ENCODE measurements at regions not wholly inside any gene's neighbourhood (a gene's known extent, or its start where the extent isn't known, plus 50 kb on each side); places are given as distances from the start of the nearest gene placed in this dataset.
A peak's percentile ranks its signal among the peaks of the same experiment; 100 is the strongest.

- no peak for DNase-seq (ENCODE audit: low read depth)
These were observed 129.2 kb downstream of the RPS24 start for GRCh38 chr10:78162853-78163252.

GRCh38 chr10:78164702-78165101 lies 131.0 kb downstream of the RPS24 start:
- DNase-seq (ENCODE audit: low read depth): no peak

DNA sequence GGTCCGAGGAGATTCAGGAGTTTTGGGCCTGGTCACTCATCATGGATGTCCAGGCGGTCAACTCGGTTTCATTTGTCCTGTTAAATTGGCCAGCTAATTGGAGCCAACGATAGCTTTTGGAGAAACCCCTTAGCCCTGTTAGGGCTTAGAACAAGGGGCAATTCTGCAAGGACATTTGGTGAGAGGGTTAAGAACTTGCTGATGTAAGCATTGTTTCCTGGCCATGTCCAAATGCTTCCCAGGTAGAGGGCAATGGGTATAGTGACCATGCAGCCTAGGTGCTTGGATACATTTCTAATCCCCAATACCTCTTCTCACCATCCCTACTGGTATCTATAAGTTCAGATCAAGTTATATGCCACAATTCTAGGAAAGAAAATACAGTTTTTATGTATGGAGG lies 131.5 kb downstream of the RPS24 start:
- DNase-seq (ENCODE audit: low read depth): no peak

- DNase-seq (ENCODE audit: low read depth): no peak
These were observed 132.0 kb downstream of the RPS24 start for GRCh38 chr10:78165617-78166016.

DNA sequence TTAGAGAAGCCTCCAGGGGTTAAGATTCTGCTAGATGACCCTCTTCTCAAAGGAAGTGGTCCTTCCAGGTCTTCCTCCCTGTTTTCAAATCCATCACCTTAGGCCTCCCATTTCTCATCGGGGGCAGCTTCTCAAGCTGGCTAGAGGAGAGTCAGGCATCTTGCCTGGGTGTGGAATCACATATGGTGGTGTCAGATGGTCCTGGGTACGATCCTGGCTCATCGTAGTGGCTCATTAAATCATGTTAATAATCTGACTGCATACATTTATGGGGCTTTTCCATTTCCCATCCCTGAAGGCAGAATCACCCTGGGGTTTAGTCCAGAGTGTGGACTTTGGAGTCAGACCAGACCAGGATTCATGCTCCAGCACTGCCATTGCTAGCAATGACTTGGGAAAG lies 132.6 kb downstream of the RPS24 start:
- no peak for DNase-seq (ENCODE audit: low read depth)

GRCh38 chr10:78169214-78169613 lies 135.6 kb downstream of the RPS24 start:
- no peak for DNase-seq (ENCODE audit: low read depth)

GRCh38 chr10:78170026-78170475 lies 136.4 kb downstream of the RPS24 start:
- DNase-seq (ENCODE audit: low read depth): no peak

DNA sequence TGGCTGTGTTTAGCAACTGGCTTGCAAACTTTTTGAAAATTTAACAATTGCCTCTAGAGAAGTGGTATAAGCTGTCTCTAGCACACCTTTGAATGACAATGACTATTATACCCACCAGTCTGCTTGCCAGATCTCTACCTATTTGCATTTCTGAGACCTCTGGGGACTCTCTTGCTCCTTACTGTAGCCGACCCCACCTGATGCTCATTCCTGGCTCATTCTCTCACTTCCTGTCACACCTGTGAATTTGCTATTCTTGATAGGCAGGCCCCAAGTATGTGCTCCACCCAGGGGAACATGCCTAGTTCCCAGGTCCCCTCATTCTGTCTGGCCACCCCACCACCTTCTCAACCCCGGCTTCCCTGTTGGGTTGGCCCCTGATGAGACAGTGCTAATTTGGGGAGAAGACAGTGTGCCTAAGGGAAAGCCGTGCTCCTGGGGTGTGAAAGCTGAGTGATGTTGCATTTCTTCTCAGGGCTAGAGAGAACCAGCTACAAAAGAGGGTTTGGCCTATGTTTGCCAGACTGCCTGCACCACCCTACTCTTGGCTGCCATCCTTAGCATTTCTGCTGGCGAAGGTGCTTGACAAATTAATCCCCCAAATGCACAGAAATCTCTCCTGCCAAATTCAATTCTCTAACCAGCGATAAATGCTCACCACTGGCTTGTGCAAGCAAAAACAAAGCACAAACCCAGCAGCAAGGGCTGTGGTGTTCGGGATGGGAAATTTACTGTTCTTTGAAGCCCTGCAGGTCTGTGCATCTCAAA lies 138.2 kb downstream of the RPS24 start:
- DNase-seq (ENCODE audit: low read depth): no peak

- DNase-seq (ENCODE audit: low read depth): no peak
These were observed 139.8 kb downstream of the RPS24 start for GRCh38 chr10:78173360-78174015.

- peak; percentile 15 for DNase-seq (ENCODE audit: low read depth)
These were observed 141.9 kb downstream of the RPS24 start for GRCh38 chr10:78175444-78176015.

GRCh38 chr10:78176320-78177317 lies 143.0 kb downstream of the RPS24 start:
- DNase-seq (ENCODE audit: low read depth): no peak

DNA sequence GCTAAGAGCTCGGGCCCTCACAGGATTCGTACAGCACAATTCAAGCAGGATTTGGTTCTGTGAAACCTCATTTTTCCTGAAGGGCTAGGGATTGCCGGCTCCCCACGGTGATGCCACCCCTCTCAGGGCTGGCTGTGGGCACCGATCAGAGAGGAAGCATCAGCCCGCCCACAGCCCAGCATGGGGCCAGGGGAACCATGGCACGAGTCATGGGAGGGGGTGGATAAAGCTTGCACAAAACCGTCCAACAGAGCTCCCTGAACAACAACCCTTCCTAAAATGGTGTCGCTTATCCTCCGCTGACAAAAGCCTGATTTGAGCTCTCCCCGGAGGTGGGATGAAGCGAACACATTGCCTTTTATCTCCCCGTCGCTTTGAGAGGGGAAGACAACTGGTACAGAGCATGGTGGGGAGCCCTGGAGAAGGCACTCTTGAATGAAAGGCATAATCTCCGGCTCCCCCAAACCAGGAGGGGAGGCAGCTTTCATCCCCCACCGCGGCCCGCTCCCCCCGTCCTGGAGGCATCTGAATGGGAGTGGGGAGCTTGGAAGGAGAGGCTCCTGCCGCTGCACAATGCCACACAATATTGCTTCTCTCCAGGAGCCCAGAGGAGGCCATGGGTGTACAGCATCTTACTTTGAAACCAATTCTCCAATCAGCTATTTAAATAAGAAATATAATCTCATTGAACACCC lies 144.0 kb downstream of the RPS24 start:
- no peak for DNase-seq (ENCODE audit: low read depth)

GRCh38 chr10:78178397-78178796 lies 144.7 kb downstream of the RPS24 start:
- DNase-seq (ENCODE audit: low read depth): no peak

DNA sequence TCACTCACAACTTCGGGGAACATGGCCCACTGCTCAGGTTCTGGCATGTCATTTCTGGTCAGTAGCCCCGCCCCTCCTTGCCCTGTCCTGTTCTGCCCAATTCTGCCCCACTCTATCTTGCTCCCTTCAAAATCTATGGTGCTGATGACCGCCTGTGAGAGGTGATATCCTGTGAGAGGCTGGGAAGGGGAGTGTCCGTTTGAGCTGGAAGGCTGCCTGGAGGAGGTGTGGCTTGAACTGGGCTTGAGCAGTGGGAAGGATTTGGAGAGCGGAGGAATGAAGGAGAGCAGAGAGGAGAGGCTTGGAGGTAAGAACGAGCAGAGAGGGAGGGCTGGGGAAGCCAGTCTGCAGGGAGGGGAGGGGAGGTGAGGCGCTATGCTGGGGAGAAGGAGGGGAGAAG lies 145.3 kb downstream of the RPS24 start:
- no peak for DNase-seq (ENCODE audit: low read depth)

- no peak for DNase-seq (ENCODE audit: low read depth)
These were observed 146.4 kb downstream of the RPS24 start for GRCh38 chr10:78179886-78180705.

DNA sequence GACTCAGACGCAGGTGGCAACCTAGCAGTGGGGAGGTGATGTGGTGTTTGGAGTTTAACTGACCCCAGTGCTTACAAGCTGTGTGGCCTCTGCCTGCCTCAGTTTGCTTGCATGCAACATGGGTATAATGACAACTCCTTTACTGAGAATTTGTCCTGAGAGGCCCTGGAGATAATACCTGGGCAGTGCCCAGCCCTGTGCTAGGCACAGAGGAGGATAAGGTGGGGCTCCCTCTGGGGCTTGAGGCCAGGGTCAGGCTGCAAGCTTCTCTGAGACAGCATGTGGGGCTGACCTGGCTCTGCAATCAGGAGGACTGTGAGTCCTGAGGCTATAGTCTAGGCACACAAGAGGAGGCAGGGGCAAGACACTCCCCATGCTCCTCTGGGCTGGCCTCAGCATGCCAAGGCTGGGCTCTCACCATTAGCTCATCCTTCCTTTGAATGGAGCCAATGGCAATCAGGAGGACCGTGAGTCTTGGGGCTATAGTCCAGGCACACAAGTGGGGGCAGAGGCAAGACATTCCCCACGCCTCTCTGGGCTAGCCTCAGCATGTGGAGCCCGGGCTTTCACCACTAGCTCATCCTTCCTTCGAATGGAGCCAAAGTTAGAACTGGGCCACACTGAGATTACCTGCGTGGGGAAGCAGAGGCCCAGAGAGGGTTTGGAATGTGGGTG lies 147.9 kb downstream of the RPS24 start:
- DNase-seq (ENCODE audit: low read depth): no peak

DNA sequence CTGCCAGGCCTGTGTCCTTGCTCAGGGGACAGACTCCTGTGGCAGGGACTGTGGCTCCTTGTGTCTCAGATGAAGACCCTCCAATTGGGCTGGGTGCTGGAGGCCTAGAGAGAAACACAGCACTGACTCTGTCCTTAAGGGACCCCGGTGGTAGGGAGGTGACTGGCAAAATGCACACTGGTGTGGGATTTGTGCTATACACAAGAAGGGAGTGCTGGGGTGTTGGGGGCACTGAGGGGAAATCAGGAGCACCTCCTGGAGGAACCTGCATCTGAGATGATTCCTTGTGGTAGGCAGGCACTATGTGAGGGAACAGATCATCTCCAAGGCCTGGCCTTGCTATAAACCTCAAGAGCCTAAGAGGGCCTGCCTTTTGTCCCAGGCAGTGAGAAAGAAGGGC lies 149.2 kb downstream of the RPS24 start:
- DNase-seq (ENCODE audit: low read depth): no peak

DNA sequence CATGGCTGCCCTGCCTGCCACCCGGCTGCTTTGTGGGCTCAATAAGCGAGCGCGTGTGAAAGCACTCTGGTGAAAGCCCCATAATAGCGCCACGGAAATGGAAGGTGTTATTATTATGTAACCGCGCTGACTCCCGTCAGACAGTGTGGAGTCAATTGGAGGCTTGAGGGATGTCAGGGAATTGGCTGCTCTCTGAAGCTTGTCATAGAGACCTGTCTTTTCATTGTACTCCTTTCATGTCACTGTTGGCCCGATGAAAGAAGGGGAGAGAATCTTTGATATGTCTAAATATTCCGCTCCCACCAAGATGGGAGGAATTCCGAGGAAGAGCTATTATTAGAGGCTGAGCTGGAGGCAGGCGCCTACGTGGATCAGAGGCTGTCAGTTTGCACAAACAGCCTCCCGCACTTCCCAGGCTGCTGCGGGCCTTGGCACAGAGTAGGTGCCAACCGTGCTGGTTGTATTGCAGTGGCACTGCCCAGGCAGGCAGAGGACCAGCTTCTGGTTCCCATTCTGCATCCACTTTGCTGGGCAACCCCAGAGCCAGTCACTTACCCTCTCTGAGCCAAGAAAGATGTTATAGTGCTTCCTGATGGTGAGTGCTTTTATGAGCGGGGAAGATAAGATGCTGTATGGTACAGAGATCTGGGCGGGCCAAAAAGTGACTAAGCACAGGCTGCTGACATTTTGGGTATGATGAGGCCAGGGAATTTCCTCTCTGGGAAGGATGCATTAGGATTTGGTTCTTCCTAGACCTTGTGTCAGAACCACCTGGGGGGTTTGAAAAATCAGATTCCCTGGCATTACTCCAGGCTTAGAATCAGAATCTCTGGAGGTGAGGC lies 151.4 kb downstream of the RPS24 start:
- DNase-seq (ENCODE audit: low read depth): no peak

GRCh38 chr10:78185693-78186055 lies 152.0 kb downstream of the RPS24 start:
- no peak for DNase-seq (ENCODE audit: low read depth)
